Endothelial cell of umbilical vein (primary cell): ENCODE measurements at regions not wholly inside any gene's neighbourhood (a gene's known extent, or its start where the extent isn't known, plus 50 kb on each side); places are given as distances from the start of the nearest gene placed in this dataset.

Experiments used
- BruUV-seq: library from RNA; stranded (reverse); fragments of 400-500 nt; replicated peaks from 2 replicates; lab custom pipeline; 2021; lab: Mats Ljungman, UMichigan
- CTCF ChIA-PET: fragments of 300-600, 350-600 bp; sonication (Branson Sonifier 250); formaldehyde crosslinking; loops from one replicate; lab custom pipeline; 2021; ENCODE audit warnings: antibody characterized with exemption, inconsistent platforms; lab: Charles Lee
- POLR2A ChIA-PET: fragments of 300-600, 350-600 bp; sonication (Branson Sonifier 250); formaldehyde crosslinking; loops from one replicate; lab custom pipeline; 2021; ENCODE audit warnings: antibody characterized with exemption, inconsistent platforms; lab: Charles Lee
- DNase-seq: peaks from one replicate; pipeline ENCODE4 v3.0.0-alpha.2; 2011; ENCODE audit warnings: low read depth, low spot score
- FAIRE-seq: peaks from 2 replicates; lab custom pipeline; 2011; peaks lifted over from hg19 to GRCh38; lab: Jason Lieb, UNC
- H2AFZ ChIP-seq: 2 replicates; pipeline ENCODE4 v1.6.0; 2012; ENCODE audit warnings: low read depth, low read length, control low read depth, inconsistent platforms
- H3K27ac ChIP-seq: 2 replicates; pipeline ENCODE4 v1.5.1; 2011; ENCODE audit warnings: low read depth, mild to moderate bottlenecking, control low read depth, low read length, moderate library complexity; ENCODE audit not compliant: insufficient read depth
- H3K27me3 ChIP-seq, 2 experiments: 2 replicates each; pipeline versions ENCODE4 v1.6.0 to v1.6.1; 2011; ENCODE audit warnings: low read length in 2 of 2, mixed read lengths in 1 of 2; ENCODE audit not compliant: control insufficient read depth in 2 of 2, insufficient read depth in 2 of 2
- H3K36me3 ChIP-seq, 2 experiments: 2 replicates in 1 of 2; 3 replicates in 1 of 2; pipeline ENCODE4 v1.5.1; 2011; ENCODE audit warnings: low read length in 2 of 2, mild to moderate bottlenecking in 1 of 2, moderate library complexity in 1 of 2; ENCODE audit not compliant: control insufficient read depth in 2 of 2, insufficient read depth in 2 of 2; ENCODE audit errors: extremely low read depth in 1 of 2
- H3K4me1 ChIP-seq: 3 replicates; pipeline ENCODE4 v1.5.1; 2011; ENCODE audit warnings: mild to moderate bottlenecking, low read length; ENCODE audit not compliant: control insufficient read depth, insufficient read depth; ENCODE audit errors: extremely low read depth
- H3K4me2 ChIP-seq: 2 replicates; pipeline ENCODE4 v1.6.1; 2011; ENCODE audit warnings: low read length, control low read depth, mixed read lengths; ENCODE audit not compliant: insufficient read depth
- H3K4me3 ChIP-seq, 3 experiments: fragments of 200-600 bp in 1 of 3; sonication (generic), shearing (Covaris generic) in 1 of 3; replicated peaks in 1 of 3; 2 replicates each; pipeline ENCODE4 v1.5.1; 2011 to 2016; ENCODE audit warnings: control low read depth in 3 of 3, low read length in 3 of 3, mild to moderate bottlenecking in 2 of 3, inconsistent platforms in 1 of 3, low read depth in 1 of 3, moderate library complexity in 1 of 3; ENCODE audit not compliant: insufficient read depth in 1 of 3
- H3K79me2 ChIP-seq: 2 replicates; pipeline ENCODE4 v1.6.0; 2012; ENCODE audit warnings: low read length, inconsistent platforms; ENCODE audit not compliant: control insufficient read depth, insufficient read depth
- H3K9ac ChIP-seq: replicated peaks from 2 replicates; pipeline ENCODE3; 2011; ENCODE audit warnings: low read length, control low read depth; ENCODE audit not compliant: insufficient read depth; ENCODE audit errors: extremely low read depth
- H3K9me1 ChIP-seq: replicated peaks from 3 replicates; pipeline ENCODE4 v1.6.0; 2011; ENCODE audit warnings: mild to moderate bottlenecking, low read length; ENCODE audit not compliant: control insufficient read depth, insufficient read depth; ENCODE audit errors: extremely low read depth
- H3K9me3 ChIP-seq: replicated peaks from 2 replicates; pipeline ENCODE4 v1.5.1; 2012; ENCODE audit warnings: low read length, inconsistent platforms; ENCODE audit not compliant: control insufficient read depth, insufficient read depth
- H4K20me1 ChIP-seq: replicated peaks from 2 replicates; pipeline ENCODE3; 2011; ENCODE audit warnings: mild to moderate bottlenecking, low read length; ENCODE audit not compliant: control insufficient read depth, insufficient read depth; ENCODE audit errors: extremely low read depth
- EZH2 ChIP-seq: IDR thresholded peaks from 2 replicates; pipeline ENCODE4 v1.6.1; 2012; ENCODE audit warnings: borderline replicate concordance, low read depth, mild to moderate bottlenecking, moderate library complexity, low read length, inconsistent platforms; ENCODE audit not compliant: severe bottlenecking
- FOS ChIP-seq: IDR thresholded peaks from 2 replicates; pipeline ENCODE4 v1.6.1; 2011; ENCODE audit warnings: mild to moderate bottlenecking, low read length, moderate library complexity, borderline replicate concordance; ENCODE audit not compliant: insufficient read depth
- GATA2 ChIP-seq: IDR thresholded peaks from 2 replicates; pipeline ENCODE4 v1.7.0; 2011; ENCODE audit warnings: low read depth, mild to moderate bottlenecking, moderate library complexity, mixed read lengths, low read length; ENCODE audit not compliant: insufficient read length, insufficient read depth
- JUN ChIP-seq: IDR thresholded peaks from 2 replicates; pipeline ENCODE4 v1.6.1; 2011; ENCODE audit warnings: borderline replicate concordance, low read depth; ENCODE audit not compliant: insufficient read length, insufficient read depth
- MYC ChIP-seq: IDR thresholded peaks from one replicate; pipeline ENCODE4 v1.6.1; 2011; ENCODE audit warnings: mild to moderate bottlenecking, low read depth, low read length
- POLR2A ChIP-seq: IDR thresholded peaks from 2 replicates; pipeline ENCODE4 v1.6.1; 2012; ENCODE audit warnings: low read depth, mild to moderate bottlenecking, control low read depth, low read length
- POLR2AphosphoS5 ChIP-seq: IDR thresholded peaks from 2 replicates; pipeline ENCODE4 v1.6.1; 2012; ENCODE audit warnings: low read depth, mild to moderate bottlenecking, control low read depth, low read length, moderate library complexity; ENCODE audit not compliant: insufficient read depth
- dilution Hi-C: fragments of 300-500 bp; cut with MboI; formaldehyde crosslinking; loops from one replicate; pipeline ENCODE4 v1.15.0; 2019; ENCODE audit warnings: low sequenced_read_pairs; ENCODE audit not compliant: extremely low pct_ligation_motif_present
- intact Hi-C: fragments of 100-400 bp; cut with micrococcal nuclease; formaldehyde crosslinking; loops from one replicate; pipeline ENCODE4 v1.10.0; 2022
- TF ChIP-seq, protein P1 (sequence below): IDR thresholded peaks from 2 replicates; pipeline ENCODE4 v1.6.1; 2011; ENCODE audit not compliant: insufficient read depth, insufficient read length
- TF ChIP-seq, protein P2 (sequence below), 2 donors: IDR thresholded peaks; 1 replicate in 1 of 2; 2 replicates in 1 of 2; pipeline ENCODE4 v1.5.1; 2011; ENCODE audit warnings: low read length in 2 of 2, mild to moderate bottlenecking in 2 of 2, moderate library complexity in 2 of 2, control low read depth in 1 of 2, inconsistent platforms in 1 of 2, low read depth in 1 of 2; ENCODE audit not compliant: insufficient read depth in 1 of 2; ENCODE audit errors: extremely low read depth in 1 of 2

DNA sequence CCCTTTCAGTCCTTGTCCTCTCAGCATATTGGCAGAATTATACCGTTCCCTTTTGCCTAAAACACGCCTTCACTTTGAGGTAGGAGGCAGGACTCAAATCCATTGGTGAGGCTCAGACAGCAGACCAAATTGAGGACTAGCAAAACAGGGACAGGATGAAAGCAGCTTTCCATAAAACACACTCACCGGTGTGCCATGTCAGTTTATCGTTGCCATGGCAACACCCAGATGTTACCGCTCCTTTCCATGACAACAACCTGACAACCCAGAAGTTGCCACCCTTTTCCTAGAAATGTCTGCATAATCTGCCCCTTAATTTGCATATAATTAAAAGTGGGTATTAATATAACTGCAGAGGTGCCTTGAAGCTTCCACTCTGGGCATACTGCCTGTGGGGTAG lies 730.4 kb downstream of the METTL4 start:
- no TSS peak for BruUV-seq
- DNase-seq (no peak), FAIRE-seq (no peak)
- intact Hi-C loops = no loop called here
- H3K36me3 ChIP-seq = no peaks in the 10 kb centered on the region
- peaks cover 2% of the 10 kb centered on the region for H3K9me3 ChIP-seq
- H3K79me2 ChIP-seq = no peaks in the 10 kb centered on the region
- no peak overlapping the region for H3K9ac ChIP-seq
- no peaks in the 10 kb centered on the region for H3K4me1 ChIP-seq
- TF ChIP-seq POLR2A (no peak), EZH2 (no peak), FOS (no peak), MYC (no peak), POLR2AphosphoS5 (no peak), GATA2 (no peak), JUN (no peak)
- TF ChIP-seq, protein P1, sequence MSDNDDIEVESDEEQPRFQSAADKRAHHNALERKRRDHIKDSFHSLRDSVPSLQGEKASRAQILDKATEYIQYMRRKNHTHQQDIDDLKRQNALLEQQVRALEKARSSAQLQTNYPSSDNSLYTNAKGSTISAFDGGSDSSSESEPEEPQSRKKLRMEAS = no peak
- TF ChIP-seq, protein P2, sequence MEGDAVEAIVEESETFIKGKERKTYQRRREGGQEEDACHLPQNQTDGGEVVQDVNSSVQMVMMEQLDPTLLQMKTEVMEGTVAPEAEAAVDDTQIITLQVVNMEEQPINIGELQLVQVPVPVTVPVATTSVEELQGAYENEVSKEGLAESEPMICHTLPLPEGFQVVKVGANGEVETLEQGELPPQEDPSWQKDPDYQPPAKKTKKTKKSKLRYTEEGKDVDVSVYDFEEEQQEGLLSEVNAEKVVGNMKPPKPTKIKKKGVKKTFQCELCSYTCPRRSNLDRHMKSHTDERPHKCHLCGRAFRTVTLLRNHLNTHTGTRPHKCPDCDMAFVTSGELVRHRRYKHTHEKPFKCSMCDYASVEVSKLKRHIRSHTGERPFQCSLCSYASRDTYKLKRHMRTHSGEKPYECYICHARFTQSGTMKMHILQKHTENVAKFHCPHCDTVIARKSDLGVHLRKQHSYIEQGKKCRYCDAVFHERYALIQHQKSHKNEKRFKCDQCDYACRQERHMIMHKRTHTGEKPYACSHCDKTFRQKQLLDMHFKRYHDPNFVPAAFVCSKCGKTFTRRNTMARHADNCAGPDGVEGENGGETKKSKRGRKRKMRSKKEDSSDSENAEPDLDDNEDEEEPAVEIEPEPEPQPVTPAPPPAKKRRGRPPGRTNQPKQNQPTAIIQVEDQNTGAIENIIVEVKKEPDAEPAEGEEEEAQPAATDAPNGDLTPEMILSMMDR (IDR thresholded peaks at IDR 0.05; ENCODE audit: extremely low read depth in 1 of 2, insufficient read depth in 1 of 2, low read depth in 1 of 2, low read length in 2 of 2) = no peak
- dilution Hi-C loops = no loop called here
- no peak overlapping the region for H3K4me3 ChIP-seq
- no peaks in the 10 kb centered on the region for H4K20me1 ChIP-seq
- ChIA-PET POLR2A (no interaction called here), CTCF (no interaction called here)
- no peaks in the 10 kb centered on the region for H3K27me3 ChIP-seq
- H3K4me2 ChIP-seq = no peak overlapping the region
- H3K27ac ChIP-seq = no peak overlapping the region
- H2AFZ ChIP-seq = no peak overlapping the region
- H3K9me1 ChIP-seq = no peaks in the 10 kb centered on the region
